Astrocyte (in vitro differentiated cells and primary cell): ENCODE measurements at regions not wholly inside any gene's neighbourhood (a gene's known extent, or its start where the extent isn't known, plus 50 kb on each side); places are given as distances from the start of the nearest gene placed in this dataset.

Experiments
- CTCF ChIP-seq: IDR thresholded peaks from 2 replicates; pipeline ENCODE4 v1.5.1; 2011; ENCODE audit warnings: low read depth, mild to moderate bottlenecking, inconsistent platforms, low read length, moderate library complexity; ENCODE audit not compliant: insufficient read depth
- EZH2 ChIP-seq: IDR thresholded peaks from 2 replicates; pipeline ENCODE4 v1.6.1; 2012; ENCODE audit warnings: mild to moderate bottlenecking, low read length, inconsistent platforms; ENCODE audit not compliant: insufficient read depth

- TF ChIP-seq CTCF (no peak), EZH2 (no peak)
These were observed 168.5 kb upstream of the PLD5 start for GRCh38 chr1:242692988-242693387.
